ENCODE measurements at regions not wholly inside any gene's neighbourhood (a gene's known extent, or its start where the extent isn't known, plus 50 kb on each side); places are given as distances from the start of the nearest gene placed in this dataset.

- no peak for TF ChIP-seq ATF3 (IDR thresholded peaks at IDR 0.05; ENCODE audit: insufficient read depth, low read depth, low read length)
- no peak for TF ChIP-seq BCL11A (IDR thresholded peaks at IDR 0.05; ENCODE audit: low read depth in 2 of 2, low read length in 2 of 2)
These were observed 289.5 kb downstream of the CDCA7 start (continued) for GRCh38 chr2:173644146-173644545.
